ENCODE measurements at regions not wholly inside any gene's neighbourhood (a gene's known extent, or its start where the extent isn't known, plus 50 kb on each side); places are given as distances from the start of the nearest gene placed in this dataset.

DNA sequence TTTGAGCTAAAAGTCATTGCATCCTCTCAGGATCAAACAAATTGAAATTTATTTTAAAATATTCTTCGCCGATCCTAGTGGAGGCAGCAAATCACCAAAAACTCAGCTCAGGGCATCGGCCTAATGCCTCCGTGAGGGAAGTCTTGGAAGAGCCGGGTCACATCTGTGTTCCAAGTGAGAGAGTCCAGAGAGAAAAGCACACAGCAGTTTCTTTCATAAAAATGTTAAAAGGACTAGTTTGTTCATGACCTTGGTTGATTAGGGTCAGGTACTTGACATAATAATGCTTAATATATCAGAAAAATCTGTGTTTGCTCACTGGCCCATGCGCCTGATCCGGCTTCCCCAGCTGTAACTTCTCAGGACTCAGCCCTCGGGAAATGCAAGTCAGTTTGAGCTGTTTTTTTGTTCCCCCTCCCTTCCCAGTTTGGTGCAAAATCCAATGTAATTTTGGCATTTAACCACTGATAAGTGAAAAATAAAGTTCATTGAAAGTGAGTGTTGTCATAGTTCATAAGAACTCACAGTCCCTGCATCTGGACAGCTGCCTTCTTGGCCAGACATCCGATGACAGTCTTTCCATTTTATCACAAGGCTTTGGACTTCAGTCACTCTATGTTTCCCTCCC, 161.7 kb downstream of the CAND1 start:
- Histone ChIP-seq H3K27me3 (ENCODE audit: control insufficient read depth, low read length) (no peaks in the 10 kb centered on the region), H3K4me2 (ENCODE audit: low read length) (no peak overlapping the region), H3K27ac (ENCODE audit: low read depth, low read length) (no peak overlapping the region), H3K9me2 (replicated peaks; ENCODE audit: control insufficient read depth, low read length) (no peaks in the 10 kb centered on the region), H3K36me3 (ENCODE audit: control insufficient read depth, low read length) (no peaks in the 10 kb centered on the region), H3K4me3 (ENCODE audit: low read length) (no peak overlapping the region), H3K79me2 (ENCODE audit: control insufficient read depth, low read length) (no peaks in the 10 kb centered on the region), H3K4me1 (ENCODE audit: control insufficient read depth, low read length) (peaks cover 11% of the 10 kb centered on the region), H3F3A (ENCODE audit: control insufficient read depth, insufficient read depth) (no peaks in the 10 kb centered on the region), H3K9me3 (ENCODE audit: control insufficient read depth, insufficient read depth, low read length) (peaks cover 4% of the 10 kb centered on the region; the same call in 1 of the 2 replicates), H4K20me1 (ENCODE audit: control insufficient read depth, insufficient read depth, low read depth, low read length) (no peaks in the 10 kb centered on the region)
- TF ChIP-seq EZH2phosphoT487 (IDR thresholded peaks at IDR 0.05; ENCODE audit: borderline replicate concordance, low read length): no peak
- TF ChIP-seq CTCF (IDR thresholded peaks at IDR 0.05; ENCODE audit: low read depth, low read length, poor library complexity, severe bottlenecking): no peak

DNA sequence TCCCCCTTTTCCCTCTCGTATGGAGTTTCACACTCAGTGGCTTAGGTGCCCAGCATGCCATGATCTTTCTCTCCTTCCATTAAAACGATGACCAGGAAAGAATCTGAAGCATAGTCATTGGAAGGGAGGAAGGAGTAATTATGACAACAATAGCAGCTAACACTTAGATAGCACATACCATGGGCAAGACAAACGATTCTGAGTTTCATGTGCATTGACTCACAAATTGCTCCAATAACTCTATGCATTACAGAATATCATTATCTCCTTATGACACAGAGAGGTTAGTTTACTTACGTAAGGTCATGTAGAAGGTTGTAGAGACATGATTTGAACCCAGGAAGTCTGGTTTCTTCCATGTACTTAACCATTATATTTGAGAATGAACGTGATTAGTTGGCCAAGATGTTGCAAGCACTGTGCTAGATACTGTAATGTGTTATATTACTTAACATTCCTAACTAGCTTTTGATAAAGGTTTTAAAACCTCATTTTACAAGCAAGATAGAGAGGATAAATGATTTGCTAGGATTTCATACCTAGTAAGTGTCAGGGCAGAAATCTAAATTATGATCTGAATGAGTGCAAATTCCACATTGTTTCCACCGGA, 162.4 kb downstream of the CAND1 start:
- Histone ChIP-seq H3K9me3 (ENCODE audit: control insufficient read depth, insufficient read depth, low read length) (peaks cover 4% of the 10 kb centered on the region; the same call in 1 of the 2 replicates), H3K9me2 (replicated peaks; ENCODE audit: control insufficient read depth, low read length) (no peaks in the 10 kb centered on the region), H3K4me1 (ENCODE audit: control insufficient read depth, low read length) (peaks cover 11% of the 10 kb centered on the region), H3K4me2 (ENCODE audit: low read length) (no peak overlapping the region), H3K27me3 (ENCODE audit: control insufficient read depth, low read length) (no peaks in the 10 kb centered on the region), H3K4me3 (ENCODE audit: low read length) (no peak overlapping the region), H3K27ac (ENCODE audit: low read depth, low read length) (no peak overlapping the region), H3K79me2 (ENCODE audit: control insufficient read depth, low read length) (no peaks in the 10 kb centered on the region), H3K36me3 (ENCODE audit: control insufficient read depth, low read length) (no peaks in the 10 kb centered on the region), H3F3A (ENCODE audit: control insufficient read depth, insufficient read depth) (no peaks in the 10 kb centered on the region), H4K20me1 (ENCODE audit: control insufficient read depth, insufficient read depth, low read depth, low read length) (no peaks in the 10 kb centered on the region)
- TF ChIP-seq EZH2phosphoT487 (IDR thresholded peaks at IDR 0.05; ENCODE audit: borderline replicate concordance, low read length) (no peak), CTCF (IDR thresholded peaks at IDR 0.05; ENCODE audit: low read depth, low read length, poor library complexity, severe bottlenecking) (no peak)

- no peaks in the 10 kb centered on the region for H3F3A ChIP-seq (ENCODE audit: control insufficient read depth, insufficient read depth)
- no peak overlapping the region for H3K27ac ChIP-seq (ENCODE audit: low read depth, low read length)
- TF ChIP-seq CTCF (IDR thresholded peaks at IDR 0.05; ENCODE audit: low read depth, low read length, poor library complexity, severe bottlenecking) (no peak), EZH2phosphoT487 (IDR thresholded peaks at IDR 0.05; ENCODE audit: borderline replicate concordance, low read length) (no peak)
- H3K27me3 ChIP-seq (ENCODE audit: control insufficient read depth, low read length): no peaks in the 10 kb centered on the region
- no peaks in the 10 kb centered on the region for H3K36me3 ChIP-seq (ENCODE audit: control insufficient read depth, low read length)
- peaks cover 4% of the 10 kb centered on the region; the same call in 1 of the 2 replicates for H3K9me3 ChIP-seq (ENCODE audit: control insufficient read depth, insufficient read depth, low read length)
- no peaks in the 10 kb centered on the region for H4K20me1 ChIP-seq (ENCODE audit: control insufficient read depth, insufficient read depth, low read depth, low read length)
- H3K4me3 ChIP-seq (ENCODE audit: low read length): 0 out of 2 replicates have a peak overlapping the region, but pooled peaks have one; percentile 1
- peaks cover 11% of the 10 kb centered on the region for H3K4me1 ChIP-seq (ENCODE audit: control insufficient read depth, low read length)
- no peak overlapping the region for H3K4me2 ChIP-seq (ENCODE audit: low read length)
- H3K79me2 ChIP-seq (ENCODE audit: control insufficient read depth, low read length): no peaks in the 10 kb centered on the region
- H3K9me2 ChIP-seq (replicated peaks; ENCODE audit: control insufficient read depth, low read length): no peaks in the 10 kb centered on the region
Measured at GRCh38 chr12:67433385-67434175, 164.4 kb downstream of the CAND1 start.
